ENCODE measurements at regions not wholly inside any gene's neighbourhood (a gene's known extent, or its start where the extent isn't known, plus 50 kb on each side); places are given as distances from the start of the nearest gene placed in this dataset.
"Not testable (repeated sequence)": the region's sequence is repeated elsewhere in the genome, so short reads cannot be mapped to it uniquely, and the experiment has no call there.

DNA sequence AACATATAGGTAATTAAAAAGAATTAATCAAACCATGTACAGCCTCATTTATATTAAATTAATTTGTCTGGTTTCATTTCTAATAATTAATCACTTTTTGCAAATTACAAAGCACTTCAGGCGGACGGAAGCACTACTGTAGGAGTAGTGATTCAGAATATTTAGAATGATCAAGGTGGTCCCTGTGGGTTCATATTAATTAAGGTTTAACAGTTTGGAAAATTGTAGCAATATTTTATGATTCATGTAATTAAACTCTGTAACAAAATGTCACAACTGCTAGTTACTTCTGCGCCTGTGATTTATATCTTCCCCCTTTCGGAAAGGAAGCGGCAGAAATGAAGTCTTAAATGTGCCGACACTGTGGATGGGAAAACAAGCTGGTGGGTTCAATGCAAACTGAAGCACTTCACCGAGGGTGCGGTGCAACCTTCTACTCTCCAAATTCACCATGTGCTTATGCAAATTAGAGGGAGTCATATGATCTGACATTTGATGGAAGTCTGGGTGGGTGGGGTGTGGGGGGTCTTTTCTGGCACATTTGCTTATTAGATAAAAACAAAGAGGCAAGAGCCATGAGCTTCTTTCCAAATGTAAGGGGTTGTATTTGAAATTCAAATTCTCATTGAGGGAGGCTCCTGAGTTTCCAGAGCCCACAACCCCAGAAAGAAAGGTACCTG is 679.4 kb downstream of the TOX3 start:
- DNase-seq (ENCODE audit: low read depth): no peak

GRCh38 chr16:51864575-51864974 is 682.4 kb downstream of the TOX3 start:
- no peak for DNase-seq (ENCODE audit: low read depth)

DNA sequence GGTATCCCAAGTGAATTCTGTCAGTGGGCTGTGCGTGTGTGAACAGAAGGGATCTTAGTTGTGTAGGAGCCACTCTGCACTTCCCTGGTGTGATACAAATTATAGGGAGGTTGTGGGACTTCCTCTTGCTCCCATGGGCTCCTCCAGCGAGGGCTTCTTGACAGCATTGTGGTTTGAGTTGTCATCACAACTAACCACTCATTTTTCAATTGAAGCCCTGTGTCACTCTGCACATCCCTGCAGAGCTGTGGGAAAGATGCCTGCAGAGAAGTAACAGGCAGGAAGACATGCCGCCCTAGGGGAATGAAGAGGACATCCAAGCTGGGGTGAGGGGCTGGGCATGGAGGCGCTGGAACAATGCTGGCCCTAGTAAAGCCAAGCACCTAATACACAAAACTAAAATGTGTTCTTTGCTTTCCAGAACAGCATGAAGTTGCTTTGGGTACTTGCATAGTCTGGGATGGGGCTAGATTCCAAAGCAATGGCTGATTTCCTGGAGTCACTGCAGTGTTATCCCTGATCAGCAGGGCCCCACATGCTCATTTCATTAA is 692.5 kb downstream of the TOX3 start:
- DNase-seq (ENCODE audit: low read depth): peak; percentile 49

GRCh38 chr16:51853586-51853985 is 693.4 kb downstream of the TOX3 start:
- DNase-seq (ENCODE audit: low read depth): no peak

- DNase-seq (ENCODE audit: low read depth): no peak
These were observed 694.1 kb downstream of the TOX3 start for GRCh38 chr16:51852892-51853291.

- DNase-seq (ENCODE audit: low read depth): no peak
These were observed 695.8 kb downstream of the TOX3 start for GRCh38 chr16:51851111-51851510.

DNA sequence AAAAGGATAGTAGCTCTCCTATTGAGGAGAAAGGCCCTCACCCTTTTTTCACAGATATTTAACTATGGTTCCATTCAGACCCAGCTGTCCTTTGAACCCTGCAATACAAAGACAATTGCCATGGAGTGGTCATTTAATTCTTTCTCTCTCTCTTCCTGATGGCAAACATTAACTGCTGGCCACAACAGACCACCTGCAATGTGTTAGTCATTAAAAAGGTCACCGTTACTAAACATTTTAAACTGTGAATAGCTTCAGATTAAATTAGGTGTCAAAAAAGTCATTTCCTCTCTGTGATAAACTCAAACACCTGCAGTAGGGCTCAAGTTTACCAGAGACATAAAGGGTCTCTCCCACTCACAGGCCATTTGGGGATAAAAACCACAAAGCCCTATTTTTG is 697.2 kb downstream of the TOX3 start:
- peak; percentile 45 for DNase-seq (ENCODE audit: low read depth)

DNA sequence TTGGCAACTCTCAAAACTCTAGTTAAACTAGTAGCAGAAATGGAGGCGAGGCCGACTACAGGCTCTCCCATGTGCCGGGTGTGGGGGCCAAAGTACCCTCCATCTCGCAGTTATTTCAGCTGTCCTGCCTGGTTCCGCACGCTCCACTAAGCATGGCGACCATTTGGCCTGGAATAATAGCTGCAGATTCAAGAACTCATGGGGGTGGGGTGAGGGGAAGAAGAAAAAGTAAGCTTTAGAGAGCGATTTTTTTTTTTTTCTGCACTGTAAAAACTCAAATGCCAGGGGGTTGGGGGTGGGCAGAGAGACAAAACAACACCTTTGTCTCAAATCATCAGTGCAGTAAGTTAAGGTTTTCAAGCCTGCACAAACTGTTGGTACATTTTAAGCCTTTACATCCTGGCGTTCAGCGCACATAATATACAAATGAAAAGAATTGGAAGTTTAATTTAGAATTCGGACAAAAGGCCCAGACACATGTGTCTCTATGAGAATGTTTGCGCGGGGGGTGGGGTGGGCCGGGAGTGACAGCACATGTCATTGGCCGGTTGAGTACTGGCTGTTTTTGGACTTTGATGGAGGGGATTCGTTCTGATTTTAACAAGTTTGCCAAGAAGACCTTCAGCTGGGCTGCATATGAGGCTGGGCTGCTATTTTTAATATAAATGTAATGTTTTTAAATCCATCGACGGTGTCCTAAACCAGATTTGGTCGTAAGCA is 694.7 kb upstream of the SALL1 start:
- DNase-seq (ENCODE audit: low read depth): no peak

- peak; percentile 96 for DNase-seq (ENCODE audit: low read depth)
These were observed 688.8 kb upstream of the SALL1 start for GRCh38 chr16:51839727-51840462.

- DNase-seq (ENCODE audit: low read depth): no peak
These were observed 683.7 kb upstream of the SALL1 start for GRCh38 chr16:51834794-51835193.

DNA sequence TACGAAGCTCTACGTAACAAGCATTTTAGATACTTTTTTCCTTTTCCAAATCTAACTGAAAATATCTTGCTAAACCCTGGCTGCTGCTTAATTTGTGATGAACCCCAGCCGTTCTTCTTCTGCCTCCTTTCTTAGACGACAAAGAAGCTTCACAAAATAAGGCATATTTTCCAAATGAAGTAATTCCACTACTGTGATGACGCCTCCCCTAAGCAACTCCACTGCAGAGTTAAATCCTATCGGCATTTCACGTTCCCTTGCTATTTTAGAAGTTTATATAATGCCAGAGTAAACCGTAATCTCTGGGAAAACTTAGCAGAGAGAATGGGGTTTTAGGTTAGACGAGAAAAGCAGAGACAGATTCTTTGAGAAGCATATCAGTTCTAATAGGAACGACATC is 683.1 kb upstream of the SALL1 start:
- peak; percentile 18 for DNase-seq (ENCODE audit: low read depth)

GRCh38 chr16:51831595-51832367 is 680.7 kb upstream of the SALL1 start:
- no peak for DNase-seq (ENCODE audit: low read depth)

GRCh38 chr16:51831034-51831433 is 680.0 kb upstream of the SALL1 start:
- not testable (repeated sequence) for DNase-seq (ENCODE audit: low read depth)

GRCh38 chr16:51825779-51826178 is 674.7 kb upstream of the SALL1 start:
- DNase-seq (ENCODE audit: low read depth): no peak

GRCh38 chr16:51822471-51822870 is 671.4 kb upstream of the SALL1 start:
- DNase-seq (ENCODE audit: low read depth): peak; percentile 50

- no peak for DNase-seq (ENCODE audit: low read depth)
These were observed 670.5 kb upstream of the SALL1 start for GRCh38 chr16:51821527-51821926.

DNA sequence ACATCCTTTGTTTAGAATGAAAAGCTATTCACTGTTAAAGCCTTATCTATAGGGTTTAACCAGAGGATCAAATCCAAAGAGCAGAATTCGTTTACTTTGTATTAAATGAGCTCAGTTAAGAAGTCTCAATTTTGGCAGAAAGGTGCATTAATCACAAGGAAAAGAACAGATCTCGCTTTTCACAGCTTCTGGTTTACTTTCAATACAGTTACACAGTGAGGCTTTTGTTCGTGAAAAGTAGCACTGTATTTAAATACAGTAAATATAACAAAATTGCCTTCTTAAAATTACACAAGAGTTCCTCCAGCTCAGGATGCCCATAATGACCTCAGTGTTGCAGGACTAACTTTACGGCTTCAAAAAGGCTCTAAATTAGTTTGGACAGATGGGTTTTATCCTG is 669.1 kb upstream of the SALL1 start:
- DNase-seq (ENCODE audit: low read depth): no peak

GRCh38 chr16:51818342-51818944 is 667.4 kb upstream of the SALL1 start:
- DNase-seq (ENCODE audit: low read depth): peak; percentile 66

- no peak for DNase-seq (ENCODE audit: low read depth)
These were observed 665.9 kb upstream of the SALL1 start for GRCh38 chr16:51816929-51817328.

GRCh38 chr16:51815523-51815922 is 664.5 kb upstream of the SALL1 start:
- DNase-seq (ENCODE audit: low read depth): no peak

DNA sequence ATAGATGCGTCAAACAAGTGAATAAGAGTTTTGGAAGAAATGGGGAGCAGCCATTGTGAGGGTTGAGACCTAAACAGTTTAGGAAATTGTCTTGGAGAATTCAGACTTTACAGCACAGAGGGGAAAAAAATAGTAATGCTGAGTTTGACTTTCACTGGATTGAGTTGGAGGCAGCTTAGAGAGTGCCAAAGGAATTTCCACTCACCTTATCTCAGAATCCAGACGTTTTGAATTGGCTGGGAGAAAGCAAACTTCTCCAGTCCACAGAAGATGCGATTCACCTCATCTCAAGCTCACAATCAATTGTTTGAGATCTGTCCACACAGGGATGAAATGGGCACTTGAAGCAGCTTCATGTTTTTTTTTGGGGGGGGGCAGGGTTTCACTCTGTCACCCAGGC is 663.5 kb upstream of the SALL1 start:
- DNase-seq (ENCODE audit: low read depth): no peak
